ENCODE measurements at regions not wholly inside any gene's neighbourhood (a gene's known extent, or its start where the extent isn't known, plus 50 kb on each side); places are given as distances from the start of the nearest gene placed in this dataset.

DNA sequence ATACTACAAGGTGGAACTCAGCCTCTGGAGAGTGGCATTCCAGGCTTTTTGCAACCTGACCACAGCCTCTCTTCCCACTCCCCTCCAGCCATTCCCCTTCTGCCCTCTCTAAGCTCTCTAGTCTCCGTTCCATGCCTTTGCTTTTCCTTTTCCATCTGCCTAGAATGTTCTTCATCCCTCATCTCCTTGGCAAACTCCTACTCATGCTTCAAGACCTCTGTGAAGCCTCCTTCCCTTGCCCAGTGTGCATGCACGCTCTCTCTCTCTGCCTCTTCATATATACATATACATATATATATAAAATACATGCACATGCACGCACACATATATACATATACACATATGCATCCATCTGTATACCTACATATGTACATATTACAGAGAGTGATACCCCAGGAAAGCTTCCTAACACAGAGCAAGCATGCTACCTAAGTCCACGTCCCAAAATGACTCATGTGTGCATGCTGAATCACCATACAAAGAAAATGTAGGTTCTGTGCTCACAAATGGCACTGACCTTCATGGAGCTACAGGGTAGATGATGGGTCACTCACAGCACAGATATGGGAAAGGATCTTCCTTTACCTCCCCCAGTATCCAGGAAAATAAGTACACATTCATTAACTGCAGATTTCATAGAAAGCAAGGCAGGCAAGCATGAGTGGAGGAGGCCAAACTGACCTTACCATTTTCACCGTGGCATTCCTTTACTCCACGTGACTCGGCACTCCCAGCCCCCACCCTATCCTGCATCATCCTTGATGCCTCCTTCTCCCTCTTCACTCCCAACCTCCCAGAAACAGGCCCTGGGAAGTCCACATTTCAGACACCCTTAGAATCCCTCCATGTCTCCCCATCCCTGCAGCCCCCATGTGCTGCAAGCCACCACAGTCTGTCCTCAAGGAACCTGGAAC, 238.4 kb upstream of the ZMIZ1 start:
- Mint-ChIP-seq H3K27ac (ENCODE audit: unreplicated experiment) (no peak overlapping the region), H3K36me3 (ENCODE audit: unreplicated experiment) (peaks cover 4% of the 10 kb centered on the region), H3K4me3 (ENCODE audit: unreplicated experiment) (no peak overlapping the region), H3K27me3 (ENCODE audit: unreplicated experiment) (peaks cover 8% of the 10 kb centered on the region), H3K4me1 (ENCODE audit: low read depth, unreplicated experiment) (peaks cover 6% of the 10 kb centered on the region), H3K9me3 (ENCODE audit: unreplicated experiment) (peaks cover 7% of the 10 kb centered on the region)
- TF ChIP-seq, protein P1, sequence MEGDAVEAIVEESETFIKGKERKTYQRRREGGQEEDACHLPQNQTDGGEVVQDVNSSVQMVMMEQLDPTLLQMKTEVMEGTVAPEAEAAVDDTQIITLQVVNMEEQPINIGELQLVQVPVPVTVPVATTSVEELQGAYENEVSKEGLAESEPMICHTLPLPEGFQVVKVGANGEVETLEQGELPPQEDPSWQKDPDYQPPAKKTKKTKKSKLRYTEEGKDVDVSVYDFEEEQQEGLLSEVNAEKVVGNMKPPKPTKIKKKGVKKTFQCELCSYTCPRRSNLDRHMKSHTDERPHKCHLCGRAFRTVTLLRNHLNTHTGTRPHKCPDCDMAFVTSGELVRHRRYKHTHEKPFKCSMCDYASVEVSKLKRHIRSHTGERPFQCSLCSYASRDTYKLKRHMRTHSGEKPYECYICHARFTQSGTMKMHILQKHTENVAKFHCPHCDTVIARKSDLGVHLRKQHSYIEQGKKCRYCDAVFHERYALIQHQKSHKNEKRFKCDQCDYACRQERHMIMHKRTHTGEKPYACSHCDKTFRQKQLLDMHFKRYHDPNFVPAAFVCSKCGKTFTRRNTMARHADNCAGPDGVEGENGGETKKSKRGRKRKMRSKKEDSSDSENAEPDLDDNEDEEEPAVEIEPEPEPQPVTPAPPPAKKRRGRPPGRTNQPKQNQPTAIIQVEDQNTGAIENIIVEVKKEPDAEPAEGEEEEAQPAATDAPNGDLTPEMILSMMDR (IDR thresholded peaks at IDR 0.05; ENCODE audit: partially characterized antibody, unreplicated experiment): no peak
- DNase-seq: no peak

DNA sequence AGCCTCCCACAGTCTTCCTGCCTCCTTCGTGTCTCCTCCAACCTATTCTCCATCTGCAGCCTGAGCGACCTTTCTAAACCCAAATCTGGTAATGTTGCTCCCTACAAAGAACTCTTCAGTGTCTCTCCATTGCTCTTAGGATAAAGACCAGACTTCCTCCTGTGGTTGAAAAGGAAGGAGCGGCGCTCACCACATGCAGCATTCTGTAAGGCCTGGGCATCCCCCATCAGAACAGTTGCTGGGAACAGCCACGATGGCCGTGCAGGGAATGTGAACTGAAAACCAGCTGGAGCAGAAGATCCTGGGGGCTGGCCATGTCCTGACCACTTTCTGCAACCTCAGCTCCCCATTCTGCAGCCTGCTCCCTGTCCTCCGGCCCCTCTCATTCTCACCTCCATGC, 237.8 kb upstream of the ZMIZ1 start:
- H3K4me1 Mint-ChIP-seq (ENCODE audit: low read depth, unreplicated experiment): peaks cover 6% of the 10 kb centered on the region
- H3K27me3 Mint-ChIP-seq (ENCODE audit: unreplicated experiment): peaks cover 8% of the 10 kb centered on the region
- H3K27ac Mint-ChIP-seq (ENCODE audit: unreplicated experiment): no peak overlapping the region
- peaks cover 7% of the 10 kb centered on the region for H3K9me3 Mint-ChIP-seq (ENCODE audit: unreplicated experiment)
- TF ChIP-seq, protein P1 (IDR thresholded peaks at IDR 0.05; ENCODE audit: partially characterized antibody, unreplicated experiment): no peak
- DNase-seq: no peak
- no peak overlapping the region for H3K4me3 Mint-ChIP-seq (ENCODE audit: unreplicated experiment)
- H3K36me3 Mint-ChIP-seq (ENCODE audit: unreplicated experiment): peaks cover 4% of the 10 kb centered on the region

- peaks cover 7% of the 10 kb centered on the region for H3K9me3 Mint-ChIP-seq (ENCODE audit: unreplicated experiment)
- H3K36me3 Mint-ChIP-seq (ENCODE audit: unreplicated experiment): peaks cover 4% of the 10 kb centered on the region
- peaks cover 6% of the 10 kb centered on the region for H3K4me1 Mint-ChIP-seq (ENCODE audit: low read depth, unreplicated experiment)
- no peak overlapping the region for H3K27ac Mint-ChIP-seq (ENCODE audit: unreplicated experiment)
- no peak for DNase-seq
- H3K4me3 Mint-ChIP-seq (ENCODE audit: unreplicated experiment): no peak overlapping the region
- H3K27me3 Mint-ChIP-seq (ENCODE audit: unreplicated experiment): peaks cover 8% of the 10 kb centered on the region
- TF ChIP-seq, protein P1 (IDR thresholded peaks at IDR 0.05; ENCODE audit: partially characterized antibody, unreplicated experiment): no peak
Observed at GRCh38 chr10:78831461-78831860, 237.3 kb upstream of the ZMIZ1 start.

GRCh38 chr10:78832281-78832680, 236.5 kb upstream of the ZMIZ1 start:
- Mint-ChIP-seq H3K27ac (ENCODE audit: unreplicated experiment) (no peak overlapping the region), H3K9me3 (ENCODE audit: unreplicated experiment) (peaks cover 5% of the 10 kb centered on the region), H3K4me3 (ENCODE audit: unreplicated experiment) (no peak overlapping the region), H3K4me1 (ENCODE audit: low read depth, unreplicated experiment) (peaks cover 6% of the 10 kb centered on the region), H3K36me3 (ENCODE audit: unreplicated experiment) (peaks cover 4% of the 10 kb centered on the region), H3K27me3 (ENCODE audit: unreplicated experiment) (peaks cover 6% of the 10 kb centered on the region)
- no peak for DNase-seq
- TF ChIP-seq, protein P1 (IDR thresholded peaks at IDR 0.05; ENCODE audit: partially characterized antibody, unreplicated experiment): no peak

GRCh38 chr10:78838141-78838657, 230.6 kb upstream of the ZMIZ1 start:
- Mint-ChIP-seq H3K4me3 (ENCODE audit: unreplicated experiment) (no peak overlapping the region), H3K9me3 (ENCODE audit: unreplicated experiment) (peaks cover 8% of the 10 kb centered on the region), H3K27ac (ENCODE audit: unreplicated experiment) (no peak overlapping the region), H3K27me3 (ENCODE audit: unreplicated experiment) (no peaks in the 10 kb centered on the region), H3K36me3 (ENCODE audit: unreplicated experiment) (peaks cover 13% of the 10 kb centered on the region), H3K4me1 (ENCODE audit: low read depth, unreplicated experiment) (no peaks in the 10 kb centered on the region)
- TF ChIP-seq, protein P1 (IDR thresholded peaks at IDR 0.05; ENCODE audit: partially characterized antibody, unreplicated experiment): no peak
- DNase-seq: no peak
